GM12878 (cell line): ENCODE measurements at regions not wholly inside any gene's neighbourhood (a gene's known extent, or its start where the extent isn't known, plus 50 kb on each side); places are given as distances from the start of the nearest gene placed in this dataset.

ENCODE experiments used
- ATAC-seq: fragments of 200-7000 bp; cut with Tn5 transposase; 3 replicates; pipeline ENCODE4 v1.9.1; 2020; ENCODE audit warnings: mild to moderate bottlenecking, moderate library complexity
- BruUV-seq: library from RNA; stranded (reverse); fragments of 400-500 nt; replicated peaks from 2 replicates; lab custom pipeline; 2021; lab: Mats Ljungman, UMichigan
- CTCF ChIA-PET: fragments of 300-600 bp; sonication (Branson Sonifier 250); formaldehyde crosslinking; extraction: SDS; loops from one replicate; lab custom pipeline; 2021; ENCODE audit warnings: inconsistent platforms; lab: Yijun Ruan, JAX
- POLR2A ChIA-PET: fragments of 350-600 bp; formaldehyde crosslinking; extraction: SDS; loops from one replicate; lab custom pipeline; 2021; ENCODE audit warnings: inconsistent platforms; lab: Charles Lee
- RAD21 ChIA-PET: fragments of 300-600 bp; sonication (Branson Sonifier 250); formaldehyde crosslinking; loops from one replicate; lab custom pipeline; 2023; ENCODE audit warnings: antibody characterized with exemption; ENCODE audit not compliant: unreplicated experiment; lab: Charles Lee
- SMC1A ChIA-PET: fragments of 300-600 bp; sonication (Branson Sonifier 250); formaldehyde crosslinking; loops from one replicate; lab custom pipeline; 2023; ENCODE audit not compliant: unreplicated experiment, uncharacterized antibody; lab: Charles Lee
- DNase-seq: peaks from one replicate; pipeline ENCODE4 v3.0.0-alpha.2; 2011; ENCODE audit warnings: low read depth, low spot score
- FAIRE-seq: peaks from 3 replicates; lab custom pipeline; 2011; peaks lifted over from hg19 to GRCh38; lab: Jason Lieb, UNC
- H2AFZ ChIP-seq: 2 replicates; pipeline ENCODE4 v1.6.0; 2011; ENCODE audit warnings: low read depth, low read length, control low read depth; ENCODE audit not compliant: control insufficient read depth
- H3K27ac ChIP-seq: 2 replicates; pipeline ENCODE4 v1.5.1; 2011; ENCODE audit warnings: control low read depth; ENCODE audit not compliant: control insufficient read depth, insufficient read depth
- H3K27me3 ChIP-seq, 2 experiments: replicated peaks in 1 of 2; 2 replicates each; pipeline versions ENCODE4 v1.6.0 to v1.6.1; 2011; ENCODE audit warnings: low read length in 1 of 2; ENCODE audit not compliant: control insufficient read depth in 2 of 2, insufficient read depth in 2 of 2
- H3K36me3 ChIP-seq, 2 experiments: 2 replicates each; pipeline ENCODE4 v1.5.1; 2011; ENCODE audit warnings: low read length in 1 of 2; ENCODE audit not compliant: control insufficient read depth in 2 of 2, insufficient read depth in 2 of 2
- H3K4me1 ChIP-seq: 2 replicates; pipeline ENCODE4 v1.6.1; 2011; ENCODE audit warnings: mild to moderate bottlenecking, low read length, moderate library complexity, mixed read lengths; ENCODE audit not compliant: control insufficient read depth, insufficient read depth
- H3K4me2 ChIP-seq: 2 replicates; pipeline ENCODE4 v1.6.0; 2011; ENCODE audit warnings: control low read depth; ENCODE audit not compliant: control insufficient read depth, insufficient read depth
- H3K4me3 ChIP-seq: fragments of 200-600 bp; sonication (generic); 2 replicates; pipeline ENCODE4 v1.5.1; 2016
- H3K79me2 ChIP-seq: 2 replicates; pipeline ENCODE4 v1.6.0; 2011; ENCODE audit warnings: low read length; ENCODE audit not compliant: control insufficient read depth, insufficient read depth
- H3K9ac ChIP-seq: 2 replicates; pipeline ENCODE4 v1.8.0; 2011; ENCODE audit warnings: low read length, control low read depth, mixed read lengths; ENCODE audit not compliant: control insufficient read depth, insufficient read depth
- H3K9me3 ChIP-seq: replicated peaks from 3 replicates; pipeline ENCODE4 v1.5.1; 2011; ENCODE audit warnings: mild to moderate bottlenecking, low read length; ENCODE audit not compliant: control insufficient read depth, insufficient read depth
- H4K20me1 ChIP-seq: 2 replicates; pipeline ENCODE4 v1.6.0; 2011; ENCODE audit not compliant: control insufficient read depth, insufficient read depth
- CHD2 ChIP-seq: IDR thresholded peaks from 2 replicates; pipeline ENCODE4 v1.6.1; 2011; ENCODE audit warnings: low read depth, low read length, improper control_type of control experiment, borderline replicate concordance
- CTCF ChIP-seq, 3 experiments: IDR thresholded peaks in 2 of 3; conservative IDR thresholded peaks in 1 of 3; 2 replicates each; pipeline ENCODE4 v1.5.1; 2011; ENCODE audit warnings: low read depth in 3 of 3, low read length in 3 of 3, mild to moderate bottlenecking in 3 of 3, control low read depth in 2 of 3, moderate library complexity in 2 of 3, inconsistent platforms in 1 of 3, mixed read lengths in 1 of 3; ENCODE audit not compliant: control insufficient read depth in 2 of 3, insufficient read depth in 1 of 3; ENCODE audit errors: extremely low read depth in 1 of 3
- EGR1 ChIP-seq, 2 experiments: IDR thresholded peaks; 1 replicate in 1 of 2; 2 replicates in 1 of 2; pipeline ENCODE4 v1.6.1; 2011 to 2012; ENCODE audit warnings: low read depth in 2 of 2, low read length in 2 of 2, borderline replicate concordance in 1 of 2, mild to moderate bottlenecking in 1 of 2, moderate library complexity in 1 of 2
- KAT2A ChIP-seq: conservative IDR thresholded peaks from 2 replicates; pipeline ENCODE4 v1.6.1; 2011; ENCODE audit warnings: low read depth, low read length; ENCODE audit not compliant: control insufficient read depth
- NFYB ChIP-seq: IDR thresholded peaks from 2 replicates; pipeline ENCODE4 v1.6.1; 2011; ENCODE audit warnings: low read depth, mild to moderate bottlenecking, low read length, improper control_type of control experiment, moderate library complexity; ENCODE audit not compliant: insufficient read depth
- NR2C2 ChIP-seq: IDR thresholded peaks from 2 replicates; pipeline ENCODE4 v1.6.1; 2011; ENCODE audit warnings: borderline replicate concordance, low read depth; ENCODE audit not compliant: control insufficient read depth, insufficient read length
- WGBS: methylation state at CpG from one replicate; pipeline ENCODE4 v1.1.6; 2016; ENCODE audit warnings: low lambda C conversion rate; ENCODE audit not compliant: insufficient replicate concordance, insufficient coverage; ENCODE audit errors: missing lambda C conversion rate; 5-methylcytosine and 5-hydroxymethylcytosine counted together
- in situ Hi-C: fragments of 300-500 bp; cut with MboI; formaldehyde crosslinking; loops from 9 replicates; pipeline ENCODE4 v1.14.3; 2018; ENCODE audit warnings: mixed read lengths
- intact Hi-C: fragments of 100-400 bp; cut with micrococcal nuclease; formaldehyde crosslinking; loops from one replicate; pipeline ENCODE4 v1.14.2; 2022; ENCODE audit not compliant: unreplicated experiment

GRCh38 chr20:39299783-39300182, 337.6 kb downstream of the DHX35 start:
- no peak for FAIRE-seq
- Histone ChIP-seq H3K4me3 (no peak overlapping the region), H3K27me3 (no peaks in the 10 kb centered on the region; a peak in 1 of 4 replicates), H3K79me2 (no peaks in the 10 kb centered on the region), H3K9ac (no peak overlapping the region), H3K9me3 (no peaks in the 10 kb centered on the region), H2AFZ (no peak overlapping the region), H3K4me1 (no peaks in the 10 kb centered on the region), H4K20me1 (no peaks in the 10 kb centered on the region; the same call in 1 of the 2 replicates), H3K4me2 (no peak overlapping the region), H3K27ac (no peak overlapping the region), H3K36me3 (no peaks in the 10 kb centered on the region)
- SMC1A ChIA-PET, result no interaction called here
- TF ChIP-seq NR2C2 (no peak), NFYB (no peak)
- RAD21 ChIA-PET, result no interaction called here
- intact Hi-C loops (no loop called here), in situ Hi-C loops (no loop called here)
- WGBS, result 0% methylated on average over 2 of the region's 2 CpGs
- DNase-seq, result no peak
- POLR2A ChIA-PET, result no interaction called here
- CTCF ChIA-PET, result no interaction called here
- BruUV-seq, result no TSS peak
- ATAC-seq, result no peak

GRCh38 chr20:39298571-39299506, 336.7 kb downstream of the DHX35 start:
- no peaks in the 10 kb centered on the region for H3K9me3 ChIP-seq
- SMC1A ChIA-PET, result no interaction called here
- no peak overlapping the region for H2AFZ ChIP-seq
- FAIRE-seq (no peak), ATAC-seq (no peak), DNase-seq (no peak)
- in situ Hi-C loops, result no loop called here
- no TSS peak for BruUV-seq
- H3K36me3 ChIP-seq, result no peaks in the 10 kb centered on the region
- 31% methylated on average over 12 of the region's 12 CpGs for WGBS
- H3K4me2 ChIP-seq, result no peak overlapping the region
- no peak overlapping the region for H3K4me3 ChIP-seq
- no peak overlapping the region for H3K9ac ChIP-seq
- H3K4me1 ChIP-seq, result no peaks in the 10 kb centered on the region
- POLR2A ChIA-PET, result no interaction called here
- H3K27ac ChIP-seq, result no peak overlapping the region
- H3K79me2 ChIP-seq, result no peaks in the 10 kb centered on the region
- H3K27me3 ChIP-seq, result no peaks in the 10 kb centered on the region; a peak in 1 of 4 replicates
- CTCF ChIA-PET, result no interaction called here
- RAD21 ChIA-PET, result no interaction called here
- intact Hi-C loops, result no loop called here
- H4K20me1 ChIP-seq, result no peaks in the 10 kb centered on the region; the same call in 1 of the 2 replicates
- TF ChIP-seq CHD2, result no peak
- TF ChIP-seq EGR1 (IDR thresholded peaks at IDR 0.05; ENCODE audit: borderline replicate concordance in 1 of 2, low read depth in 2 of 2, low read length in 2 of 2), result no peak
- no peak for TF ChIP-seq CTCF (IDR thresholded peaks at IDR 0.05 in 2 of 3, conservative IDR thresholded peaks at IDR 0.05 in 1 of 3; ENCODE audit: control insufficient read depth in 2 of 3, extremely low read depth in 1 of 3, insufficient read depth in 1 of 3, low read depth in 3 of 3, low read length in 3 of 3)
- TF ChIP-seq KAT2A, result no peak
- TF ChIP-seq, all 136 proteins: peak for 0
